ENCODE measurements at regions not wholly inside any gene's neighbourhood (a gene's known extent, or its start where the extent isn't known, plus 50 kb on each side); places are given as distances from the start of the nearest gene placed in this dataset.

GRCh38 chr3:193780397-193780796 is 187.4 kb downstream of the OPA1 start:
- TF ChIP-seq CTCF (IDR thresholded peaks at IDR 0.05) (no peak), POLR2A (IDR thresholded peaks at IDR 0.05) (no peak), POLR2AphosphoS5 (IDR thresholded peaks at IDR 0.05) (no peak), EP300 (IDR thresholded peaks at IDR 0.05) (no peak)

Data from suprapubic skin (tissue), 4 donors.